IMR-90 (cell line): ENCODE measurements at regions not wholly inside any gene's neighbourhood (a gene's known extent, or its start where the extent isn't known, plus 50 kb on each side); places are given as distances from the start of the nearest gene placed in this dataset.

Experiments
- ATAC-seq: fragments of 200-7000 bp; cut with Tn5 transposase; 2 replicates; pipeline ENCODE4 v1.9.1; 2020; ENCODE audit warnings: low read depth, mild to moderate bottlenecking, moderate library complexity
- BruUV-seq: library from RNA; stranded (reverse); fragments of 400-500 nt; replicated peaks from 2 replicates; lab custom pipeline; 2021; lab: Mats Ljungman, UMichigan
- CTCF ChIA-PET: fragments of 300-600 bp; formaldehyde crosslinking; extraction: SDS; loops from one replicate; lab custom pipeline; 2021; ENCODE audit warnings: antibody characterized with exemption; lab: Yijun Ruan, JAX
- POLR2A ChIA-PET: fragments of 300-600 bp; sonication (Branson Sonifier 250); formaldehyde crosslinking; loops from one replicate; lab custom pipeline; 2022; ENCODE audit warnings: antibody characterized with exemption; ENCODE audit not compliant: unreplicated experiment; lab: Charles Lee
- DNase-seq: peaks from one replicate; pipeline ENCODE4 v3.0.0; 2013
- H2AFZ ChIP-seq: replicated peaks from 2 replicates; pipeline ENCODE3; 2013; ENCODE audit warnings: low read length, mild to moderate bottlenecking; ENCODE audit not compliant: poor library complexity
- H2AK5ac ChIP-seq: 2 replicates; pipeline ENCODE4 v1.6.1; 2013; ENCODE audit warnings: low read depth, low read length, inconsistent platforms
- H2AK9ac ChIP-seq: replicated peaks from 2 replicates; pipeline ENCODE3; 2013; ENCODE audit warnings: mild to moderate bottlenecking, low read depth, low read length, moderate library complexity; ENCODE audit not compliant: poor library complexity
- H2BK120ac ChIP-seq: 2 replicates; pipeline ENCODE4 v1.6.1; 2013; ENCODE audit warnings: low read depth, low read length, inconsistent platforms
- H2BK15ac ChIP-seq: 3 replicates; pipeline ENCODE4 v1.6.1; 2013; ENCODE audit warnings: low read depth, low read length, inconsistent platforms
- H2BK20ac ChIP-seq: 2 replicates; pipeline ENCODE4 v1.6.1; 2013; ENCODE audit warnings: low read depth, mild to moderate bottlenecking, inconsistent platforms, low read length, moderate library complexity
- H2BK5ac ChIP-seq: 2 replicates; pipeline ENCODE4 v1.6.1; 2013; ENCODE audit warnings: mild to moderate bottlenecking, low read depth, low read length, inconsistent platforms; ENCODE audit not compliant: poor library complexity, severe bottlenecking
- H3K14ac ChIP-seq: replicated peaks from 2 replicates; pipeline ENCODE4 v1.6.1; 2013; ENCODE audit warnings: low read depth, low read length, inconsistent platforms
- H3K18ac ChIP-seq: 2 replicates; pipeline ENCODE4 v1.6.1; 2013; ENCODE audit warnings: low read depth, low read length, control low read depth
- H3K23ac ChIP-seq: 2 replicates; pipeline ENCODE4 v1.6.1; 2013; ENCODE audit warnings: low read depth, low read length, inconsistent platforms
- H3K27ac ChIP-seq: 2 replicates; pipeline ENCODE4 v1.5.1; 2013; ENCODE audit warnings: mild to moderate bottlenecking, control low read depth, low read length; ENCODE audit not compliant: insufficient read depth
- H3K27me3 ChIP-seq: 2 replicates; pipeline ENCODE4 v1.6.1; 2013; ENCODE audit warnings: low read length; ENCODE audit not compliant: control insufficient read depth, insufficient read depth
- H3K36me3 ChIP-seq: 2 replicates; pipeline ENCODE4 v1.6.1; 2013; ENCODE audit warnings: low read length, mixed read lengths; ENCODE audit not compliant: control insufficient read depth, insufficient read depth
- H3K4ac ChIP-seq: 2 replicates; pipeline ENCODE4 v1.6.1; 2013; ENCODE audit warnings: low read depth, low read length, inconsistent platforms
- H3K4me1 ChIP-seq: 2 replicates; pipeline ENCODE4 v1.6.1; 2013; ENCODE audit warnings: low read length, mixed read lengths; ENCODE audit not compliant: control insufficient read depth, insufficient read depth
- H3K4me2 ChIP-seq: 2 replicates; pipeline ENCODE4 v1.6.1; 2013; ENCODE audit warnings: low read depth, mild to moderate bottlenecking, control low read depth, low read length, moderate library complexity
- H3K4me3 ChIP-seq: 2 replicates; pipeline ENCODE4 v1.5.1; 2013; ENCODE audit warnings: low read depth, mild to moderate bottlenecking, control low read depth, low read length, moderate library complexity; ENCODE audit not compliant: insufficient read depth
- H3K56ac ChIP-seq: 2 replicates; pipeline ENCODE4 v1.6.1; 2013; ENCODE audit warnings: low read length, inconsistent platforms; ENCODE audit not compliant: insufficient read depth; ENCODE audit errors: extremely low read depth
- H3K79me1 ChIP-seq, 2 experiments: 2 replicates each; pipeline ENCODE4 v1.6.1; 2013; ENCODE audit warnings: low read length in 2 of 2, inconsistent platforms in 1 of 2, low read depth in 1 of 2
- H3K9ac ChIP-seq: 2 replicates; pipeline ENCODE4 v1.6.1; 2013; ENCODE audit warnings: low read depth, low read length, control low read depth
- H3K9me1 ChIP-seq: 2 replicates; pipeline ENCODE4 v1.6.1; 2013; ENCODE audit warnings: low read length, inconsistent platforms; ENCODE audit not compliant: insufficient read depth
- H3K9me3 ChIP-seq: 2 replicates; pipeline ENCODE4 v1.6.1; 2013; ENCODE audit warnings: low read length; ENCODE audit not compliant: control insufficient read depth, insufficient read depth
- H4K20me1 ChIP-seq: 2 replicates; pipeline ENCODE4 v1.6.1; 2013; ENCODE audit warnings: low read length, inconsistent platforms; ENCODE audit not compliant: insufficient read depth
- H4K5ac ChIP-seq: 2 replicates; pipeline ENCODE4 v1.6.1; 2013; ENCODE audit warnings: mild to moderate bottlenecking, low read depth, low read length, control low read depth
- H4K8ac ChIP-seq, 2 experiments: 2 replicates each; pipeline ENCODE4 v1.6.1; 2013; ENCODE audit warnings: low read depth in 2 of 2, low read length in 2 of 2, control low read depth in 1 of 2, inconsistent platforms in 1 of 2
- H4K91ac ChIP-seq: 2 replicates; pipeline ENCODE4 v1.6.1; 2013; ENCODE audit warnings: low read depth, low read length, inconsistent platforms; ENCODE audit not compliant: insufficient read depth
- BHLHE40 ChIP-seq: fragments of 150-350 bp; IDR thresholded peaks from 2 replicates; pipeline ENCODE4 v1.6.1; 2016; ENCODE audit warnings: mild to moderate bottlenecking, low read depth, low read length
- CEBPB ChIP-seq: IDR thresholded peaks from 2 replicates; pipeline ENCODE4 v1.6.1; 2012; ENCODE audit warnings: low read depth, low read length, improper control_type of control experiment
- CHD1 ChIP-seq: IDR thresholded peaks from 2 replicates; pipeline ENCODE4 v1.6.1; 2012; ENCODE audit warnings: low read depth, low read length, improper control_type of control experiment
- CTCF ChIP-seq: conservative IDR thresholded peaks from 2 replicates; pipeline ENCODE4 v1.5.1; 2012; ENCODE audit warnings: mild to moderate bottlenecking, low read depth, low read length, improper control_type of control experiment
- ELK1 ChIP-seq: fragments of 150-350 bp; IDR thresholded peaks from 2 replicates; pipeline ENCODE4 v1.6.1; 2016; ENCODE audit warnings: low read depth, mild to moderate bottlenecking, low read length, moderate library complexity, borderline replicate concordance
- FOS ChIP-seq: fragments of 150-350 bp; IDR thresholded peaks from 2 replicates; pipeline ENCODE4 v1.6.1; 2016; ENCODE audit warnings: low read depth, low read length
- MAFK ChIP-seq: IDR thresholded peaks from 2 replicates; pipeline ENCODE4 v1.6.1; 2012; ENCODE audit warnings: low read depth, low read length, improper control_type of control experiment
- MAZ ChIP-seq: IDR thresholded peaks from 2 replicates; pipeline ENCODE4 v1.6.1; 2012; ENCODE audit warnings: low read depth, mild to moderate bottlenecking, low read length, improper control_type of control experiment, moderate library complexity, borderline replicate concordance
- MXI1 ChIP-seq: IDR thresholded peaks from 2 replicates; pipeline ENCODE4 v1.6.1; 2012; ENCODE audit warnings: low read depth, mild to moderate bottlenecking, low read length, moderate library complexity, borderline replicate concordance
- NFE2L2 ChIP-seq: fragments of 150-350 bp; IDR thresholded peaks from 2 replicates; pipeline ENCODE4 v1.6.1; 2016; ENCODE audit warnings: low read depth, mild to moderate bottlenecking, low read length
- POLR2A ChIP-seq: IDR thresholded peaks from 2 replicates; pipeline ENCODE4 v1.6.1; 2012; ENCODE audit warnings: mild to moderate bottlenecking, low read depth, low read length
- RAD21 ChIP-seq: IDR thresholded peaks from 2 replicates; pipeline ENCODE4 v1.6.1; 2012; ENCODE audit warnings: low read length, improper control_type of control experiment
- RCOR1 ChIP-seq: IDR thresholded peaks from 2 replicates; pipeline ENCODE4 v1.6.1; 2012; ENCODE audit warnings: mild to moderate bottlenecking, low read length, improper control_type of control experiment; ENCODE audit not compliant: insufficient replicate concordance
- RFX5 ChIP-seq: IDR thresholded peaks from 2 replicates; pipeline ENCODE4 v1.8.0; 2012; ENCODE audit warnings: low read depth, mild to moderate bottlenecking, low read length, moderate library complexity
- SMC3 ChIP-seq: fragments of 150-350 bp; IDR thresholded peaks from 2 replicates; pipeline ENCODE4 v1.6.1; 2016; ENCODE audit warnings: low read depth, mild to moderate bottlenecking, antibody characterized with exemption, low read length, moderate library complexity
- USF2 ChIP-seq: fragments of 150-350 bp; IDR thresholded peaks from 2 replicates; pipeline ENCODE4 v1.6.1; 2017; ENCODE audit warnings: mild to moderate bottlenecking, antibody characterized with exemption, low read length, low read depth
- WGBS, 2 experiments: methylation state at CpG; one replicate each; pipeline versions ENCODE4 v1.1.5 to v1.1.7; 2013; ENCODE audit warnings: missing lambda C conversion rate in 2 of 2; ENCODE audit not compliant: insufficient read length in 1 of 2; ENCODE audit errors: extremely low coverage in 2 of 2; 5-methylcytosine and 5-hydroxymethylcytosine counted together
- dilution Hi-C: fragments of 300-500 bp; cut with HindIII; formaldehyde crosslinking; loops from one replicate; pipeline ENCODE4 v1.14.3; 2018; ENCODE audit warnings: low sequenced_read_pairs; ENCODE audit not compliant: unreplicated experiment
- in situ Hi-C: fragments of 300-500 bp; cut with MboI; formaldehyde crosslinking; loops from 3 replicates; pipeline ENCODE4 v1.14.3; 2019; ENCODE audit warnings: low sequenced_read_pairs, inconsistent platforms, mixed read lengths
- intact Hi-C: fragments of 100-400 bp; cut with micrococcal nuclease; formaldehyde crosslinking; loops from 2 replicates; pipeline ENCODE4 v1.10.0; 2022

- H3K27me3 ChIP-seq = no peaks in the 10 kb centered on the region
- H3K4me3 ChIP-seq = no peak overlapping the region
- H3K9me1 ChIP-seq = no peaks in the 10 kb centered on the region
- H3K18ac ChIP-seq = no peak overlapping the region
- no peaks in the 10 kb centered on the region for H3K4me1 ChIP-seq
- BruUV-seq = no TSS peak
- peaks cover 14% of the 10 kb centered on the region for H3K9me3 ChIP-seq
- in situ Hi-C loops (no loop called here), dilution Hi-C loops (no loop called here), intact Hi-C loops (no loop called here)
- no peak overlapping the region for H3K23ac ChIP-seq
- no peaks in the 10 kb centered on the region for H3K36me3 ChIP-seq
- TF ChIP-seq MXI1 = no peak
- no peak for TF ChIP-seq RCOR1
- no peak for TF ChIP-seq CEBPB
- no peak for TF ChIP-seq RFX5
- no peak for TF ChIP-seq POLR2A
- no peak for TF ChIP-seq ELK1
- TF ChIP-seq CTCF = no peak
- TF ChIP-seq NFE2L2 = no peak
- TF ChIP-seq FOS = no peak
- no peak for TF ChIP-seq MAZ
- TF ChIP-seq RAD21 = no peak
- no peak for TF ChIP-seq USF2
- TF ChIP-seq BHLHE40 = no peak
- no peak for TF ChIP-seq MAFK
- no peak for TF ChIP-seq CHD1
- TF ChIP-seq SMC3 = no peak
- ChIA-PET CTCF (no interaction called here), POLR2A (no interaction called here)
- H3K56ac ChIP-seq = no peak overlapping the region
- DNase-seq (no peak), ATAC-seq (no peak)
- H4K20me1 ChIP-seq = no peaks in the 10 kb centered on the region
- H3K9ac ChIP-seq = no peak overlapping the region
- no peak overlapping the region for H2AK9ac ChIP-seq
- H2BK20ac ChIP-seq = no peak overlapping the region
- no peak overlapping the region for H4K8ac ChIP-seq
- H2BK15ac ChIP-seq = no peak overlapping the region
- H4K5ac ChIP-seq = no peak overlapping the region
- H3K27ac ChIP-seq = no peak overlapping the region
- no peak overlapping the region for H2AFZ ChIP-seq
- no peak overlapping the region for H3K14ac ChIP-seq
- H3K79me1 ChIP-seq = no peaks in the 10 kb centered on the region
- H2BK5ac ChIP-seq = no peak overlapping the region
- WGBS, 2 experiments = no CpG with 5 or more reads among the region's 9 CpGs
- no peak overlapping the region for H3K4ac ChIP-seq
- H2BK120ac ChIP-seq = no peak overlapping the region
- H3K4me2 ChIP-seq = no peak overlapping the region
- H2AK5ac ChIP-seq = no peak overlapping the region
- H4K91ac ChIP-seq = no peak overlapping the region
Observed at GRCh38 chr14:78075555-78076277, 94.5 kb upstream of the NRXN3 start.
